Neuronal stem cell (in vitro differentiated cells): ENCODE measurements at regions not wholly inside any gene's neighbourhood (a gene's known extent, or its start where the extent isn't known, plus 50 kb on each side); places are given as distances from the start of the nearest gene placed in this dataset.

Experiments used
- DNase-seq: peaks from one replicate; pipeline ENCODE4 v3.0.0-alpha.2; 2013; ENCODE audit warnings: low spot score
- H2AFZ ChIP-seq: one replicate; pipeline ENCODE4 v1.6.1; 2013; ENCODE audit warnings: mild to moderate bottlenecking, low read length, inconsistent platforms
- H2AK5ac ChIP-seq: 2 replicates; pipeline ENCODE4 v1.6.1; 2013; ENCODE audit warnings: low read depth, mild to moderate bottlenecking, inconsistent platforms, low read length, moderate library complexity, mixed read lengths
- H2BK120ac ChIP-seq: 2 replicates; pipeline ENCODE4 v1.6.1; 2013; ENCODE audit warnings: low read depth, mild to moderate bottlenecking, inconsistent platforms, low read length, moderate library complexity, mixed read lengths
- H2BK12ac ChIP-seq: one replicate; pipeline ENCODE4 v1.6.1; 2013; ENCODE audit warnings: low read length, inconsistent platforms
- H2BK15ac ChIP-seq: 2 replicates; pipeline ENCODE4 v1.6.1; 2013; ENCODE audit warnings: mild to moderate bottlenecking, low read length, inconsistent platforms, mixed read lengths
- H2BK5ac ChIP-seq: one replicate; pipeline ENCODE4 v1.6.1; 2013; ENCODE audit warnings: inconsistent platforms, mild to moderate bottlenecking, low read length, moderate library complexity
- H3K14ac ChIP-seq: one replicate; pipeline ENCODE4 v1.6.1; 2013; ENCODE audit warnings: low read length, inconsistent platforms
- H3K18ac ChIP-seq: 2 replicates; pipeline ENCODE4 v1.6.1; 2013; ENCODE audit warnings: low read length, inconsistent platforms
- H3K23ac ChIP-seq: 2 replicates; pipeline ENCODE4 v1.6.1; 2013; ENCODE audit warnings: low read depth, mild to moderate bottlenecking, mixed read lengths, low read length, inconsistent platforms; ENCODE audit not compliant: poor library complexity
- H3K27ac ChIP-seq: replicated peaks from 3 replicates; pipeline ENCODE4 v1.5.1; 2013; ENCODE audit warnings: low read length, inconsistent platforms
- H3K27me3 ChIP-seq, 3 experiments: 2 replicates each; pipeline ENCODE4 v1.6.1; 2013; ENCODE audit warnings: low read length in 3 of 3, mild to moderate bottlenecking in 2 of 3, inconsistent platforms in 1 of 3, low read depth in 1 of 3, mixed read lengths in 1 of 3, moderate library complexity in 1 of 3; ENCODE audit not compliant: control insufficient read depth in 3 of 3, insufficient read depth in 3 of 3
- H3K36me3 ChIP-seq, 2 donors: replicated peaks in 1 of 2; 2 replicates each; pipeline ENCODE4 v1.6.1; 2013; ENCODE audit warnings: low read length in 2 of 2; ENCODE audit not compliant: control insufficient read depth in 2 of 2, insufficient read depth in 2 of 2
- H3K4ac ChIP-seq: 2 replicates; pipeline ENCODE4 v1.6.1; 2013; ENCODE audit warnings: inconsistent platforms, mild to moderate bottlenecking, low read length, moderate library complexity
- H3K4me1 ChIP-seq, 2 donors: 1 replicate in 1 of 2; 2 replicates in 1 of 2; pipeline ENCODE4 v1.6.1; 2013; ENCODE audit warnings: low read length in 2 of 2, low read depth in 1 of 2; ENCODE audit not compliant: control insufficient read depth in 2 of 2, insufficient read depth in 1 of 2
- H3K4me2 ChIP-seq: one replicate; pipeline ENCODE4 v1.6.1; 2013; ENCODE audit warnings: mild to moderate bottlenecking, low read length, inconsistent platforms; ENCODE audit not compliant: insufficient read depth, poor library complexity, severe bottlenecking
- H3K4me3 ChIP-seq, 2 donors: 2 replicates each; pipeline ENCODE4 v1.5.1; 2013; ENCODE audit warnings: low read length in 2 of 2, mild to moderate bottlenecking in 2 of 2, inconsistent platforms in 1 of 2, moderate library complexity in 1 of 2
- H3K79me1 ChIP-seq: one replicate; pipeline ENCODE4 v1.6.1; 2013; ENCODE audit warnings: low read depth, mild to moderate bottlenecking, inconsistent platforms, low read length, moderate library complexity
- H3K9ac ChIP-seq: one replicate; pipeline ENCODE4 v1.6.1; 2013; ENCODE audit warnings: mild to moderate bottlenecking, low read depth, low read length, inconsistent platforms; ENCODE audit not compliant: poor library complexity
- H3K9me3 ChIP-seq, 2 donors: replicated peaks in 1 of 2; 2 replicates each; pipeline versions ENCODE3 to v1.6.1; 2013; ENCODE audit warnings: low read length in 2 of 2, mild to moderate bottlenecking in 2 of 2, inconsistent platforms in 1 of 2, low read depth in 1 of 2, mixed read lengths in 1 of 2, moderate library complexity in 1 of 2; ENCODE audit not compliant: control insufficient read depth in 2 of 2, insufficient read depth in 1 of 2
- H4K8ac ChIP-seq: one replicate; pipeline ENCODE4 v1.6.1; 2013; ENCODE audit warnings: low read depth, mild to moderate bottlenecking, inconsistent platforms, low read length, moderate library complexity
- H4K91ac ChIP-seq: one replicate; pipeline ENCODE4 v1.6.1; 2013; ENCODE audit warnings: low read length, low read depth, mild to moderate bottlenecking, inconsistent platforms; ENCODE audit not compliant: poor library complexity
- WGBS, 2 donors: extraction: QIAGEN DNeasy Blood & Tissue Kit; methylation state at CpG; one replicate each; pipeline ENCODE4 v1.1.7; 2013; ENCODE audit warnings: missing lambda C conversion rate in 2 of 2, mixed read lengths in 1 of 2; ENCODE audit not compliant: insufficient read length in 2 of 2, insufficient replicate concordance in 1 of 2; ENCODE audit errors: extremely low coverage in 2 of 2; 5-methylcytosine and 5-hydroxymethylcytosine counted together

DNA sequence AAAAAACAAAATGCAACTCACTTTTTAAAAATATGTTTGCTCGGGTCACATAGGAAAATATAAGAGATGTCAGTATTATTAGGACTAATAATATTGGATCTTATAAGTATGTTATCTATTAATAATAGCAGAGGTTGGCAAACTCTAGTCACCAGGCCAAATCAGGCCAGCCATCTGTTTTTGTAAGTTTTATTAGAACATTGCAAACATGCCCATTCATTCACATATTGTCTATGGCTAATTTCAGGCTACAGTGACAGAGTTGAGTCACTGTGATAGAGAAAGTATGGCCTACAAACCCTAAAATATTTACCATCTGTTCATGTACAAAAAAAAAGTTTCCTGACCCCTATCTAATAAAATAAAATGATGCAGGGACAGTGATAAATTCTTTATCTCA, 97.7 kb upstream of the CDH6 start:
- no peak overlapping the region for H3K9ac ChIP-seq
- H3K4me1 ChIP-seq = no peaks in the 10 kb centered on the region
- no peak overlapping the region for H2BK5ac ChIP-seq
- no peak overlapping the region for H2BK15ac ChIP-seq
- H3K23ac ChIP-seq = no peak overlapping the region
- H3K18ac ChIP-seq = no peak overlapping the region
- H3K36me3 ChIP-seq = no peaks in the 10 kb centered on the region
- peaks cover 0 to 8% of the 10 kb centered on the region in 2 donors for H3K9me3 ChIP-seq
- no peaks in the 10 kb centered on the region for H3K79me1 ChIP-seq
- H2BK12ac ChIP-seq = no peak overlapping the region
- H2AFZ ChIP-seq = no peak overlapping the region
- no peak overlapping the region for H2BK120ac ChIP-seq
- no peak overlapping the region for H3K27ac ChIP-seq
- H2AK5ac ChIP-seq = no peak overlapping the region
- no peak overlapping the region for H4K8ac ChIP-seq
- WGBS, 2 donors = no CpG with 5 or more reads among the region's 1 CpG
- DNase-seq = no peak
- H3K27me3 ChIP-seq = peaks cover 0 to 31% (median 0%) of the 10 kb centered on the region in 3 experiments
- H3K4me2 ChIP-seq = no peak overlapping the region
- no peak overlapping the region for H3K14ac ChIP-seq
- H3K4me3 ChIP-seq = no peak overlapping the region
- no peak overlapping the region for H4K91ac ChIP-seq
- H3K4ac ChIP-seq = no peak overlapping the region

- peaks cover 0 to 37% (median 0%) of the 10 kb centered on the region in 3 experiments for H3K27me3 ChIP-seq
- H2BK15ac ChIP-seq = no peak overlapping the region
- WGBS, 2 donors = no CpG with 5 or more reads among the region's 5 CpGs
- H3K36me3 ChIP-seq = no peaks in the 10 kb centered on the region
- no peak overlapping the region for H3K9ac ChIP-seq
- no peak overlapping the region for H2BK5ac ChIP-seq
- H4K8ac ChIP-seq = no peak overlapping the region
- H3K4ac ChIP-seq = no peak overlapping the region
- no peaks in the 10 kb centered on the region for H3K79me1 ChIP-seq
- H4K91ac ChIP-seq = no peak overlapping the region
- no peak for DNase-seq
- peaks cover 0 to 7% of the 10 kb centered on the region in 2 donors for H3K4me1 ChIP-seq
- no peak overlapping the region for H3K27ac ChIP-seq
- no peak overlapping the region for H2AFZ ChIP-seq
- no peak overlapping the region for H2BK12ac ChIP-seq
- no peak overlapping the region for H3K23ac ChIP-seq
- H3K4me2 ChIP-seq = no peak overlapping the region
- no peak overlapping the region for H3K14ac ChIP-seq
- no peak overlapping the region for H2AK5ac ChIP-seq
- no peak overlapping the region for H3K4me3 ChIP-seq
- H2BK120ac ChIP-seq = no peak overlapping the region
- peaks cover 0 to 10% of the 10 kb centered on the region in 2 donors for H3K9me3 ChIP-seq
- no peak overlapping the region for H3K18ac ChIP-seq
These were observed 102.0 kb upstream of the CDH6 start for GRCh38 chr5:31091501-31091900.

DNA sequence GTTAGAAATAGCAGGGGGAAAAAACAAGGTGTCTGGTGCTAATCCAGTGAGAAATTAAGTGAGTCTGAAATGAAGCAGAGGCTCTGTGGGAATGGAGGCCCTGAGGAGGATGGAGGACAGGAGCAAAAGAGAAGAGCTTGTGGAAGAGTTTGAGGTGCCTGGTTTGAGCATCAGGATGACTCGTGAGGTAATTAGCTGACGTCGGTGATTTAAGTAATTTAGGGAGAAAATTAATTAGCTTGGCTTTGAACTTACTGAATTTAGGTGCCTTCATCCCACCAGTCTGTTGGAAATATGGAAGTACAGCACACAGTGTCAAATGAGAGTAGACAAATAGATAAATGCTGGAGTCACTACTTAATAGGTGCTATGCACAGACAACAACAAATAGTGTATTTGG, 103.0 kb upstream of the CDH6 start:
- no peak overlapping the region for H3K4ac ChIP-seq
- no peak for DNase-seq
- H2BK120ac ChIP-seq = no peak overlapping the region
- no peak overlapping the region for H2BK5ac ChIP-seq
- H3K79me1 ChIP-seq = no peaks in the 10 kb centered on the region
- H3K27me3 ChIP-seq = peaks cover 0 to 37% (median 0%) of the 10 kb centered on the region in 3 experiments
- H3K4me2 ChIP-seq = no peak overlapping the region
- no peak overlapping the region for H3K27ac ChIP-seq
- H2AFZ ChIP-seq = no peak overlapping the region
- no peak overlapping the region for H2BK15ac ChIP-seq
- no peaks in the 10 kb centered on the region for H3K36me3 ChIP-seq
- H3K9me3 ChIP-seq = peaks cover 0 to 10% of the 10 kb centered on the region in 2 donors
- H4K91ac ChIP-seq = no peak overlapping the region
- no peak overlapping the region for H2BK12ac ChIP-seq
- peaks cover 0 to 7% of the 10 kb centered on the region in 2 donors for H3K4me1 ChIP-seq
- H3K23ac ChIP-seq = no peak overlapping the region
- H2AK5ac ChIP-seq = no peak overlapping the region
- no peak overlapping the region for H3K9ac ChIP-seq
- no peak overlapping the region for H3K14ac ChIP-seq
- H3K4me3 ChIP-seq = no peak overlapping the region
- WGBS, 2 donors = no CpG with 5 or more reads among the region's 3 CpGs
- H3K18ac ChIP-seq = no peak overlapping the region
- no peak overlapping the region for H4K8ac ChIP-seq

- H3K79me1 ChIP-seq = no peaks in the 10 kb centered on the region
- H2BK12ac ChIP-seq = no peak overlapping the region
- no peak overlapping the region for H2AK5ac ChIP-seq
- H3K23ac ChIP-seq = no peak overlapping the region
- no peak overlapping the region for H3K4me2 ChIP-seq
- no peaks in the 10 kb centered on the region for H3K36me3 ChIP-seq
- no peak overlapping the region for H2AFZ ChIP-seq
- DNase-seq = no peak
- peaks cover 0 to 2% of the 10 kb centered on the region in 2 donors for H3K9me3 ChIP-seq
- no peak overlapping the region for H3K4ac ChIP-seq
- H3K18ac ChIP-seq = no peak overlapping the region
- H3K27me3 ChIP-seq = peaks cover 0 to 28% (median 0%) of the 10 kb centered on the region in 3 experiments
- no peak overlapping the region for H3K4me3 ChIP-seq
- H3K9ac ChIP-seq = no peak overlapping the region
- no CpG with 5 or more reads among the region's 5 CpGs for WGBS, 2 donors
- no peak overlapping the region for H3K14ac ChIP-seq
- H4K91ac ChIP-seq = no peak overlapping the region
- peaks cover 0 to 7% of the 10 kb centered on the region in 2 donors for H3K4me1 ChIP-seq
- H2BK120ac ChIP-seq = no peak overlapping the region
- H2BK5ac ChIP-seq = no peak overlapping the region
- H2BK15ac ChIP-seq = no peak overlapping the region
- H3K27ac ChIP-seq = no peak overlapping the region
- H4K8ac ChIP-seq = no peak overlapping the region
These were observed 106.6 kb upstream of the CDH6 start for GRCh38 chr5:31086839-31087415.
